Fibroblast of skin of right biceps (primary cell): ENCODE measurements at regions not wholly inside any gene's neighbourhood (a gene's known extent, or its start where the extent isn't known, plus 50 kb on each side); places are given as distances from the start of the nearest gene placed in this dataset.

Experiments
- DNase-seq: peaks from one replicate; pipeline ENCODE4 v3.0.0-alpha.2; 2013

DNA sequence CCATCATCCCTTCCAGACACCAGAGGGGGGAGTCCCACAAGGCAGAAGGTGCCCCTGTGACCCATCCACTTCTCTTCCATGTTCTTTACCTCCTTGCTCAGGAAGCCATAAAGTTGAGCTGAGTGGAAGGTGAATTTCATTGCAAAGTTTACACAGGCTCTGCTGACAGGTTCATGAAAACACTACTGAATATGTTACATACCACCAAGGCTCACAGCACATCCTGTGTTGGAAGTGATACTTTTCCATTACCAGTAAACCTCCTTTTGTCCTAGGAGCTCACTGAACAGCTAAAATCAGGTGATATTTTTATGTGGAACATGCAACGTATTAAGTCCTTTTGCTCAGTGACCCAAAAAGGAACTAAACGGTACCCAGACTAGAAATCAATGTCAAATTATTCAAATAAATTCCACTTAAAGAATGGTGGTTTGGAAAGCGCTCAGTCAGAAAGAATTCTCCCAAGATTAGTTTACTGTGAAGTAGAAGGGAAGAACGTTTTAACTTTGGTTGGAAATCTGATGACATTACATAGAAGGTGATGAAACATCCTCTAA is 196.2 kb upstream of the NUDT4 start:
- DNase-seq, result no peak

DNA sequence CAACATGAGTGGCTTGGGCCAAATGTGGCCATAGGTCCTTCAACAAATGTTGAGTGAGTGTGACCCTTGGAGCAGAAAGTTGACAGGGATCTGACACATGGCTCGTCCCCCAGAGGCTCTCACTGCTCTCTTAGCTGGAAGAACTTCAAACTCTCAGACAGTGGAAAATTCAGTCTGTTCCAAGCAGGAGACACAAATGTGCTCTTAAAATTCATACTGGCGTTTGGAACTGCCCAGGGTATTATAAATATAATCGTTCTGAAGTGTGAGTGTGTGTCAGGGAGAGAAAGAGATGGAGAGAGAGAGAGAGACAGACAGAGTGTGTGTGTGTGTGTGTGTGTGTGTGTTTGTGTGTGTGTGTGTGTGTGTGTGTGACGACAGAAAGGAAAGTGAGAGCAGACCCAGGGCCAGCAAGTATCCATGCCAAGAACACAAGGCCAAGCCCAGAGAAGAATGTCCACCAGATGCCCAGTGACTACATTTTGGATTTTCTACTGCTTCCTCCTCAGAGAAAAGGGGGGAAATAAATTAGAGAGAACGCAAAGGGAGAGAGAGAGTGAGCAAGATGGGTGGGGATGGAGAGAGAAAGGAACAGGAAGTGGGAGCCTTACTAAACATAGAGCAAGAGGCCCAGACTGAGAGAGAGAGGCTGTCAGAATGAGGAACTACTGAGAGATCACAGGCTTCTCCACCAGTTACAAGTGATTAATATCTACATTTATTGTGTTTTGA is 193.6 kb upstream of the NUDT4 start:
- peak; percentile 35 for DNase-seq

- no peak for DNase-seq
Observed at GRCh38 chr12:93184672-93185368, 192.9 kb upstream of the NUDT4 start.

DNA sequence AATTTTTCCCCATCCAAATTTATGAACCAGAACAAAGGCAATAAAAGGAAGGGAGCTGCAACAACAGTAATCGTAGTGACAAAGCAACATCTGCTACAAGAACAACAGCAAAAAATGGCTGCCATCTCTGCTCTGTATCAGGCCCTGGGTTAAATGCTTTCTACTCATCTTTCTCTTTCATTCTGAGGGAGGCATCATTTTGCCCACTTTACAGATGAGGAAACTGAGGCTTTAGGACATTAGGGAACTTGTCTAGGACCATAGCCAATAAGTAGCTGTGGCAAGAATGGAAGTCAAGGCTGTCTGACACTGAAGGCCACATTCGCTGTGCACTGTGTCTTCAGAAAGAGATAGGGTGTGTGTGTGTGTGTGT is 192.4 kb upstream of the NUDT4 start:
- DNase-seq, result no peak

GRCh38 chr12:93186131-93186530 is 191.6 kb upstream of the NUDT4 start:
- DNase-seq, result no peak

- no peak for DNase-seq
Observed at GRCh38 chr12:93186621-93187020, 191.1 kb upstream of the NUDT4 start.

- DNase-seq, result no peak
Observed at GRCh38 chr12:93191423-93191822, 186.3 kb upstream of the NUDT4 start.

- peak; percentile 58 for DNase-seq
Observed at GRCh38 chr12:93191956-93192355, 185.8 kb upstream of the NUDT4 start.

DNA sequence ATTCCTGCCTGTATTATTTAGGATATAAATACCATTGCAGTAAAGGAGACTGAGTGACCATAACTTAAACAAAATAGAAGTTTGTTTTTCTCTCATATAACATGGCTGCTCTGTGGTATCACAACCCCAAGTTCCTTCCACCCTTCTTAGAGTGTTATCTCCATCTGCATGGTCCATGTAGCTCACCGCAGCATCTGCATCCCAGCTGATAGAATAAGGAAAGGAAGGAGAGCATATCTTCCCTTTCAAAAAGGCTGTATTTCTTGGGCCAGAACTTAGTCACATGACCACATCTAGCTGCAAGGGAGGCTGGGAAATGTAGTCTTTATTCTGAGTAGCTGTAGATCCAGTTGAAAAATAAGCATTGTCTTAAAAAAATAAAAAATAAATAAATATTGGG is 184.8 kb upstream of the NUDT4 start:
- no peak for DNase-seq

DNA sequence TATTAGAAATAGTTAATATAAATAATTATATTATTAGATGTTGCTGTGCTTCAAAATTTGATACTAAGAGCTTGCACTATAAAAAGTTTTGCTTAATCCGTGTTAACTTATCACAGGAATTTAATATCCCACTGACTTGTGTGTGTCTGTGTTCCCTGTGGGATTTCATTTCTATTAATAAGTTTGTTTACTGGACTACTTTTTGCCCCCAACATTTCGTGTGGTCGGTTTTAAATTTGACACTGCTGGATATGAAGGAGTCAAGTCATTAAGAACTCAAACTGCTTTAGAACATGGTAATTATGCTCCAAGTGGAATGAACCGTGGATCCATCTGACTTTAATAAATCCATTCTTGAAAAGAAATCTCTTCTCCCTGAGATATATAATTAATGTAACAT is 182.2 kb upstream of the NUDT4 start:
- no peak for DNase-seq

GRCh38 chr12:93197067-93197593 is 180.6 kb upstream of the NUDT4 start:
- peak; percentile 44 for DNase-seq

GRCh38 chr12:93198086-93198485 is 179.6 kb upstream of the NUDT4 start:
- peak; percentile 42 for DNase-seq

- DNase-seq, result no peak
Observed at GRCh38 chr12:93199831-93200236, 177.9 kb upstream of the NUDT4 start.

GRCh38 chr12:93200291-93200917 is 177.3 kb upstream of the NUDT4 start:
- no peak for DNase-seq

DNA sequence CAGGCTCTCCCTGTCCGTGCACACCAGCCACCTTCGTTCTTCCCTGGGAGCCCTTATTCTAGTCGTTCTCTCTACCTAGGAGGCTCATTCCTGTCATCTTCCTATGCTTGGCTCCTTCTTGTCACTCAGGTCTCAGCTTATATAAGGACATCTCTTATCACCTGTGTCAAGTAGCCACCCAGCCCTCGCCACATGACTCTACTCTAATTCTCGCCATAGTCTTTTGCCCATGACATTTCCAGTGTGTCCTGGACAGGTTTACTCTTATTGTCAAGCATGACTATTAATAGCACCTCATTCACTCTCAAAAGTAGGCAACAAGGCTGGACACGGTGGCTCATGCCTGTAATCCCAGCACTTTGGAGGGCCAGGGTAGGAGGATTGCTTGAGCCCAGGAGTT is 175.7 kb upstream of the NUDT4 start:
- no peak for DNase-seq

DNA sequence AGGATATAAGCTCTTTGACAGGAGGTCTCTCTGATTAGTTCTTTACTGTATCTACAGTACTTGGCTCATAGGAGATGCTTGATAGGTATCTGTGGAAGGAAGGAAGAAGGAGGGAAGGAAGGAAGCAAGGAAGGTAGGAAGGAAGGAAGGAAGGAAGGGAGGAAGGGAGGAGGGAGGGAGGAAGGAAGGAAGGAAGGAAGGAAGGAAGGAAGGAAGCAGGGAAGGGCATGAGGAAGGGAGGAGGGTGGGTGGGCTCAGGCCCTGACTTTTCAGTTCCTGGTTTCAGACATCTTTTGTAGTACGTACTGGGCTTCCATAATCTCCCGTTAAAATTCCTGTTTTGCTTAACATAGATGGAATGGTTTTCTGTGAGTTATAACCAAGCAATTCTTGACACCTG is 175.0 kb upstream of the NUDT4 start:
- no peak for DNase-seq

DNA sequence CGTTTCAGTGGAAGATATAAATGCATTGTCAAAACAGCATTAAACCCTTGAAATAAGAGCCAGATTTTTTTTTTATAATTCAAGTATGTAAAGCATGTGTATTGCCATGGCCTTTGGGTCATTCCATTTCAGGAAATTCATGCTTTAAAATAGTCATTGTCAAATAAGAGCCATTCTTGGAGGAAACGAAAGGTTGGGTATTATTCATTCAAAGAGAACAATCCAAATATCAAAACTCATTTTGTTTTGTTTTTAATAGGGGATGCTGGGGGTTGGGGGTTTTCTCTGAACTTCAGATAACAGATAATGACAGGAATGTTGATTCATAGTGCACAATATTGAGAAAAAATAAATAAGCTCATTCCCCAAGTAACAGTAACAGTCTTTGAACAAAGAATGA is 174.4 kb upstream of the NUDT4 start:
- DNase-seq, result no peak

DNA sequence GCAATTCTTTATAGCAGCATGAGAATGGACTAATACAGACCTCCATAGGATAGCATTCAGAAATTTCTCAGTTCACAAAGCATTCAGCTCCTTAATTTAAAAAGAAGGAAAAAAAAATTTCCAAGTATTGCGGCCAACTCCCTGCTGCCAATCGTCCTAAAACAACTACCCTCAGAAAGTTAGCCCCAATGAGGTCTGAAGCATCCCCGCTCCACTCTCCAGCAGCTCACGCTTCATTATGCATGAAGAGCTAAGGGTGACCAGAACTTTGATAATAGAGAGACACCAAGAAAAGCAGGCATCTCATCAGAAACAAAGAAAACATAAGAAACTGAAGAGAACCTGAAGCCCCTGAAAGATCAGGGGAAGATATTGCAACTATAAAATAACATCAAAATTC is 172.8 kb upstream of the NUDT4 start:
- no peak for DNase-seq

GRCh38 chr12:93205361-93205760 is 172.4 kb upstream of the NUDT4 start:
- no peak for DNase-seq

- DNase-seq, result no peak
Observed at GRCh38 chr12:93208011-93208410, 169.7 kb upstream of the NUDT4 start.

GRCh38 chr12:93214523-93215289 is 163.0 kb upstream of the NUDT4 start:
- no peak for DNase-seq

- no peak for DNase-seq
Observed at GRCh38 chr12:93215290-93215678, 162.4 kb upstream of the NUDT4 start.

DNA sequence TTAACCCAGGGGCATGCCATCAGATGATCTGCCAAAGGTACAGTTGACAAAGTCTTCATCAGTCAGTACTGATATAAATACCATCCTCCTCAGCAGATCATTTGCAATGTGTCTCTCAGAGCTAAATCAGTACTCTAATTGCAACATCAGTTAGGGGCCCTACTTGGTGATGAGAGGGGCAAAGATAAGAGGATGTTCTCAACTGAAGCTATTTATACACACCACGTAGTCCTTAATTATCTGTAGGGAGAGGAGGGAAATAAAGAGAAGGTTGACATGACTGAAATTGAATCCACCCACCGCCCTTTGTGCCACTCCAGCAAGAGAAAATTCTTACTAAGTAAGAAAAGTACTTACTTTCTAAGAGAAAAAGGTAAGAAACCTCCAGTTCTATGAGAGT is 157.8 kb upstream of the NUDT4 start:
- no peak for DNase-seq
